ENCODE measurements at regions not wholly inside any gene's neighbourhood (a gene's known extent, or its start where the extent isn't known, plus 50 kb on each side); places are given as distances from the start of the nearest gene placed in this dataset.
"Not testable (repeated sequence)": the region's sequence is repeated elsewhere in the genome, so short reads cannot be mapped to it uniquely, and the experiment has no call there.

- no peak for DNase-seq
- H3K4me3 ChIP-seq (ENCODE audit: low read depth, low read length), result no peak overlapping the region
- no peaks in the 10 kb centered on the region for H3K36me3 ChIP-seq (replicated peaks)
- H3K27me3 ChIP-seq (replicated peaks), result no peaks in the 10 kb centered on the region
- no peak overlapping the region for H3K27ac ChIP-seq
- TF ChIP-seq CTCF (IDR thresholded peaks at IDR 0.05; ENCODE audit: low read depth, low read length, missing control alignments), result no peak
- in situ Hi-C loops (cut with HindIII; ENCODE audit: low pct_ligation_motif_present, low sequenced_read_pairs), result no loop called here
Observed at GRCh38 chr18:60898111-60898510, 435.1 kb upstream of the CDH20 start.

GRCh38 chr18:60905699-60906098 is 427.5 kb upstream of the CDH20 start:
- Histone ChIP-seq H3K27ac (no peak overlapping the region), H3K36me3 (replicated peaks) (no peaks in the 10 kb centered on the region), H3K27me3 (replicated peaks) (no peaks in the 10 kb centered on the region), H3K4me3 (ENCODE audit: low read depth, low read length) (no peak overlapping the region)
- in situ Hi-C loops (cut with HindIII; ENCODE audit: low pct_ligation_motif_present, low sequenced_read_pairs), result no loop called here
- DNase-seq, result peak; percentile 19
- no peak for TF ChIP-seq CTCF (IDR thresholded peaks at IDR 0.05; ENCODE audit: low read depth, low read length, missing control alignments)

- Histone ChIP-seq H3K27ac (no peak overlapping the region), H3K27me3 (replicated peaks) (no peaks in the 10 kb centered on the region), H3K4me3 (ENCODE audit: low read depth, low read length) (no peak overlapping the region), H3K36me3 (replicated peaks) (no peaks in the 10 kb centered on the region)
- in situ Hi-C loops (cut with HindIII; ENCODE audit: low pct_ligation_motif_present, low sequenced_read_pairs), result no loop called here
- no peak for TF ChIP-seq CTCF (IDR thresholded peaks at IDR 0.05; ENCODE audit: low read depth, low read length, missing control alignments)
- DNase-seq, result no peak
Observed at GRCh38 chr18:60910534-60910933, 422.7 kb upstream of the CDH20 start.

- DNase-seq, result no peak
- in situ Hi-C loops (cut with HindIII; ENCODE audit: low pct_ligation_motif_present, low sequenced_read_pairs), result no loop called here
- Histone ChIP-seq H3K27me3 (replicated peaks) (no peaks in the 10 kb centered on the region), H3K27ac (no peak overlapping the region), H3K36me3 (replicated peaks) (no peaks in the 10 kb centered on the region), H3K4me3 (ENCODE audit: low read depth, low read length) (no peak overlapping the region)
- no peak for TF ChIP-seq CTCF (IDR thresholded peaks at IDR 0.05; ENCODE audit: low read depth, low read length, missing control alignments)
Observed at GRCh38 chr18:60911504-60911903, 421.7 kb upstream of the CDH20 start.

- H3K36me3 ChIP-seq (replicated peaks), result no peaks in the 10 kb centered on the region
- in situ Hi-C loops (cut with HindIII; ENCODE audit: low pct_ligation_motif_present, low sequenced_read_pairs), result no loop called here
- DNase-seq, result no peak
Observed at GRCh38 chr18:60915160-60915559, 418.1 kb upstream of the CDH20 start.

GRCh38 chr18:60918862-60919261 is 414.4 kb upstream of the CDH20 start:
- in situ Hi-C loops (cut with HindIII; ENCODE audit: low pct_ligation_motif_present, low sequenced_read_pairs); H3K36me3 ChIP-seq (replicated peaks); DNase-seq; H3K27me3 ChIP-seq (replicated peaks); H3K27ac ChIP-seq; H3K4me3 ChIP-seq (ENCODE audit: low read depth, low read length): not testable (repeated sequence)

More at GRCh38 chr18:60915160-60915559, 418.1 kb upstream of the CDH20 start:
- Histone ChIP-seq H3K4me3 (ENCODE audit: low read depth, low read length) (no peak overlapping the region), H3K27ac (no peak overlapping the region), H3K27me3 (replicated peaks) (no peaks in the 10 kb centered on the region)
- no peak for TF ChIP-seq CTCF (IDR thresholded peaks at IDR 0.05; ENCODE audit: low read depth, low read length, missing control alignments)
